ENCODE measurements at regions not wholly inside any gene's neighbourhood (a gene's known extent, or its start where the extent isn't known, plus 50 kb on each side); places are given as distances from the start of the nearest gene placed in this dataset.
"Not testable (repeated sequence)": the region's sequence is repeated elsewhere in the genome, so short reads cannot be mapped to it uniquely, and the experiment has no call there.

GRCh38 chr13:46498650-46499049 lies 54.3 kb upstream of the LRCH1 start:
- no peak overlapping the region for H2AFZ ChIP-seq (ENCODE audit: low read length)
- H3K9me3 ChIP-seq (ENCODE audit: low read length): no peaks in the 10 kb centered on the region
- no peak overlapping the region for H3K27ac ChIP-seq (ENCODE audit: low read length)
- H3K4me1 ChIP-seq (ENCODE audit: low read length): no peaks in the 10 kb centered on the region
- no peaks in the 10 kb centered on the region for H3K27me3 ChIP-seq (ENCODE audit: low read length)
- H3K4me2 ChIP-seq (ENCODE audit: low read depth, low read length, poor library complexity, severe bottlenecking): no peak overlapping the region
- no peak overlapping the region for H3K9ac ChIP-seq (ENCODE audit: low read length)
- H3K9me2 ChIP-seq (replicated peaks; ENCODE audit: insufficient read depth, low read length): no peaks in the 10 kb centered on the region
- H4K20me1 ChIP-seq (ENCODE audit: insufficient read depth, low read depth, low read length): no peaks in the 10 kb centered on the region
- DNase-seq: no peak
- no peak overlapping the region for H3K4me3 ChIP-seq (ENCODE audit: low read length)
- H3K36me3 ChIP-seq (ENCODE audit: insufficient read depth, low read length): no peaks in the 10 kb centered on the region
- no peaks in the 10 kb centered on the region for H3K79me2 ChIP-seq (ENCODE audit: low read length)

DNA sequence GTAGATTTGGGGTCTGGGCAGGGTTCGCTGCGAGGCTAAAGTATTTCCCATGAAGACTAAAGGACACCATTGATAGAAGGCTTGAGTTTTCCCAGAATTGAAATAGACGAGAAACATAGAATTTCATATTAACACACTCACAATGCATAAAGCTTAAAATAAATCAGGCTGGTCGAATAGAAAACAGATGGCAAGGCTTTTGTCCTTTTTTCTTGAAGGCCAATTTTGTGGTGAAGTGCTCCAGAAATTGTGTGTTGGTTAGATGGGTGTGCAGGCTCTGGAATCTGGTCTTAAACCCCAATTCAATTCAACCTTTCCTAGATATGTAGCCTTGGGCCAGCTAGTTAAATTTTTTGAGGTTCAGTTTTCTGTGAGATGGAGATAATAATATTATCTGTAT lies 56.9 kb upstream of the LRCH1 start:
- Histone ChIP-seq H3K36me3 (ENCODE audit: insufficient read depth, low read length) (no peaks in the 10 kb centered on the region), H2AFZ (ENCODE audit: low read length) (no peak overlapping the region), H3K27ac (ENCODE audit: low read length) (no peak overlapping the region), H3K4me2 (ENCODE audit: low read depth, low read length, poor library complexity, severe bottlenecking) (no peak overlapping the region), H3K4me1 (ENCODE audit: low read length) (no peaks in the 10 kb centered on the region), H4K20me1 (ENCODE audit: insufficient read depth, low read depth, low read length) (no peaks in the 10 kb centered on the region), H3K9ac (ENCODE audit: low read length) (no peak overlapping the region), H3K9me3 (ENCODE audit: low read length) (no peaks in the 10 kb centered on the region), H3K27me3 (ENCODE audit: low read length) (no peaks in the 10 kb centered on the region), H3K79me2 (ENCODE audit: low read length) (no peaks in the 10 kb centered on the region), H3K9me2 (replicated peaks; ENCODE audit: insufficient read depth, low read length) (no peaks in the 10 kb centered on the region), H3K4me3 (ENCODE audit: low read length) (no peak overlapping the region)
- no peak for DNase-seq

DNA sequence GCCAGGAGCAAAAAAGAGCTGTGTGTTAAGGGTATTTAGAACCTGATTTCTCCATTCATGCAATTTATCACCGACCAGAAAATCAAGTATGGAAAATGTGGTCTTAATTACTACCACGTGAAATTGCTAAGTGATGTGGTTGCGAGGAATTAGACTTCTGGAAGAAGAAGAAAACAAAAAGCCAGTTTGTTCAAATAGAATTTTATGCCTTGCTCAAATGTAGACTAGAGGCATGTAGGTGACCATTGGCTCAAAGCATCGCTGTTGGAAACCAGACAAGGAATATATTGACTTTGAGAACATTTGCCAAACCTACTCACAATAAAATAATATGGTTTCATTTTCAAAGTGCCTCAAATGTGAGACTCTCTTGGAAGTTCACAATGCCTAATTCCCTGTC lies 57.3 kb upstream of the LRCH1 start:
- H3K27ac ChIP-seq (ENCODE audit: low read length): no peak overlapping the region
- DNase-seq: no peak
- H3K9ac ChIP-seq (ENCODE audit: low read length): no peak overlapping the region
- no peaks in the 10 kb centered on the region for H3K27me3 ChIP-seq (ENCODE audit: low read length)
- H4K20me1 ChIP-seq (ENCODE audit: insufficient read depth, low read depth, low read length): no peaks in the 10 kb centered on the region
- H3K9me2 ChIP-seq (replicated peaks; ENCODE audit: insufficient read depth, low read length): no peaks in the 10 kb centered on the region
- no peaks in the 10 kb centered on the region for H3K79me2 ChIP-seq (ENCODE audit: low read length)
- no peak overlapping the region for H3K4me3 ChIP-seq (ENCODE audit: low read length)
- no peaks in the 10 kb centered on the region for H3K36me3 ChIP-seq (ENCODE audit: insufficient read depth, low read length)
- no peaks in the 10 kb centered on the region for H3K9me3 ChIP-seq (ENCODE audit: low read length)
- H2AFZ ChIP-seq (ENCODE audit: low read length): no peak overlapping the region
- no peak overlapping the region for H3K4me2 ChIP-seq (ENCODE audit: low read depth, low read length, poor library complexity, severe bottlenecking)
- H3K4me1 ChIP-seq (ENCODE audit: low read length): no peaks in the 10 kb centered on the region

- Histone ChIP-seq H3K9ac (ENCODE audit: low read length) (no peak overlapping the region), H3K27me3 (ENCODE audit: low read length) (no peaks in the 10 kb centered on the region), H3K9me3 (ENCODE audit: low read length) (no peaks in the 10 kb centered on the region), H3K27ac (ENCODE audit: low read length) (no peak overlapping the region), H3K79me2 (ENCODE audit: low read length) (no peaks in the 10 kb centered on the region), H4K20me1 (ENCODE audit: insufficient read depth, low read depth, low read length) (no peaks in the 10 kb centered on the region), H3K9me2 (replicated peaks; ENCODE audit: insufficient read depth, low read length) (no peaks in the 10 kb centered on the region), H3K4me3 (ENCODE audit: low read length) (no peak overlapping the region), H3K36me3 (ENCODE audit: insufficient read depth, low read length) (no peaks in the 10 kb centered on the region), H3K4me1 (ENCODE audit: low read length) (no peaks in the 10 kb centered on the region), H3K4me2 (ENCODE audit: low read depth, low read length, poor library complexity, severe bottlenecking) (no peak overlapping the region), H2AFZ (ENCODE audit: low read length) (no peak overlapping the region)
- DNase-seq: no peak
Observed at GRCh38 chr13:46495066-46495465, 57.9 kb upstream of the LRCH1 start.

GRCh38 chr13:46492946-46493345 lies 60.0 kb upstream of the LRCH1 start:
- peak; percentile 65 for DNase-seq
- Histone ChIP-seq H3K9ac (ENCODE audit: low read length) (no peak overlapping the region), H2AFZ (ENCODE audit: low read length) (no peak overlapping the region), H3K27me3 (ENCODE audit: low read length) (0 out of 2 replicates have a peak, but pooled peaks cover 3% of the 10 kb centered on the region), H4K20me1 (ENCODE audit: insufficient read depth, low read depth, low read length) (no peaks in the 10 kb centered on the region), H3K4me1 (ENCODE audit: low read length) (no peaks in the 10 kb centered on the region), H3K79me2 (ENCODE audit: low read length) (no peaks in the 10 kb centered on the region), H3K36me3 (ENCODE audit: insufficient read depth, low read length) (no peaks in the 10 kb centered on the region), H3K9me3 (ENCODE audit: low read length) (no peaks in the 10 kb centered on the region), H3K4me2 (ENCODE audit: low read depth, low read length, poor library complexity, severe bottlenecking) (no peak overlapping the region), H3K9me2 (replicated peaks; ENCODE audit: insufficient read depth, low read length) (no peaks in the 10 kb centered on the region), H3K27ac (ENCODE audit: low read length) (no peak overlapping the region), H3K4me3 (ENCODE audit: low read length) (no peak overlapping the region)

- 0 out of 2 replicates have a peak, but pooled peaks cover 3% of the 10 kb centered on the region for H3K27me3 ChIP-seq (ENCODE audit: low read length)
- H2AFZ ChIP-seq (ENCODE audit: low read length): no peak overlapping the region
- no peaks in the 10 kb centered on the region for H4K20me1 ChIP-seq (ENCODE audit: insufficient read depth, low read depth, low read length)
- H3K36me3 ChIP-seq (ENCODE audit: insufficient read depth, low read length): no peaks in the 10 kb centered on the region
- no peak overlapping the region for H3K9ac ChIP-seq (ENCODE audit: low read length)
- no peak overlapping the region for H3K4me3 ChIP-seq (ENCODE audit: low read length)
- H3K9me3 ChIP-seq (ENCODE audit: low read length): 0 out of 2 replicates have a peak, but pooled peaks cover under 1% of the 10 kb centered on the region
- H3K4me1 ChIP-seq (ENCODE audit: low read length): no peaks in the 10 kb centered on the region
- H3K9me2 ChIP-seq (replicated peaks; ENCODE audit: insufficient read depth, low read length): no peaks in the 10 kb centered on the region
- no peaks in the 10 kb centered on the region for H3K79me2 ChIP-seq (ENCODE audit: low read length)
- no peak overlapping the region for H3K27ac ChIP-seq (ENCODE audit: low read length)
- DNase-seq: no peak
- H3K4me2 ChIP-seq (ENCODE audit: low read depth, low read length, poor library complexity, severe bottlenecking): no peak overlapping the region
Observed at GRCh38 chr13:46491641-46492040, 61.3 kb upstream of the LRCH1 start.

GRCh38 chr13:46490713-46491112 lies 62.3 kb upstream of the LRCH1 start:
- not testable (repeated sequence) for H3K79me2 ChIP-seq (ENCODE audit: low read length); H3K36me3 ChIP-seq (ENCODE audit: insufficient read depth, low read length); H3K4me2 ChIP-seq (ENCODE audit: low read depth, low read length, poor library complexity, severe bottlenecking); H3K9me2 ChIP-seq (replicated peaks; ENCODE audit: insufficient read depth, low read length); DNase-seq; H3K9ac ChIP-seq (ENCODE audit: low read length); H2AFZ ChIP-seq (ENCODE audit: low read length); H4K20me1 ChIP-seq (ENCODE audit: insufficient read depth, low read depth, low read length); H3K27me3 ChIP-seq (ENCODE audit: low read length); H3K4me3 ChIP-seq (ENCODE audit: low read length); H3K9me3 ChIP-seq (ENCODE audit: low read length); H3K4me1 ChIP-seq (ENCODE audit: low read length); H3K27ac ChIP-seq (ENCODE audit: low read length)

DNA sequence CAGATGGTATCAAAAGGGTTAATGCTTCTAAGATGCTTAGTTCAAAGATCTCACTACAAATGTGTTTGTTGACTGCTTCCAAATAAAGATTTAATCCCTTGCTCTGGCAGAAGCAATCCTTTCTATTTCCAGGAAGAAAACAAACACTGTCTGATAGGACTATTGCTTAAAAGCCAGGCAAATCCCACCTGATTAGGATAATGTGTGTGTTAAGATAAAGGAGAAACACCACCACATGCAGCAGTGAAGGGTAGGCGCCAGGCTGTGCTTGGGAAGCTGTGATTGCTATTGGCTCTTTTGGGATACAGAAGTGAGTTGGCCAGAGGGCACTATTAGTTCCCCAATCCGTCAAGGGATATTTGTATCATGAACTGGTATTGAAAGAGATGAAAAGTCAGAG lies 62.8 kb upstream of the LRCH1 start:
- Histone ChIP-seq H3K27me3 (ENCODE audit: low read length) (0 out of 2 replicates have a peak, but pooled peaks cover 3% of the 10 kb centered on the region), H3K9ac (ENCODE audit: low read length) (no peak overlapping the region), H2AFZ (ENCODE audit: low read length) (no peak overlapping the region), H3K9me3 (ENCODE audit: low read length) (peaks cover 6% of the 10 kb centered on the region; the same call in 1 of the 2 replicates), H3K4me1 (ENCODE audit: low read length) (no peaks in the 10 kb centered on the region), H3K36me3 (ENCODE audit: insufficient read depth, low read length) (no peaks in the 10 kb centered on the region), H3K4me2 (ENCODE audit: low read depth, low read length, poor library complexity, severe bottlenecking) (no peak overlapping the region), H3K79me2 (ENCODE audit: low read length) (no peaks in the 10 kb centered on the region), H3K27ac (ENCODE audit: low read length) (no peak overlapping the region), H4K20me1 (ENCODE audit: insufficient read depth, low read depth, low read length) (no peaks in the 10 kb centered on the region), H3K4me3 (ENCODE audit: low read length) (no peak overlapping the region), H3K9me2 (replicated peaks; ENCODE audit: insufficient read depth, low read length) (no peaks in the 10 kb centered on the region)
- no peak for DNase-seq

GRCh38 chr13:46489586-46490023 lies 63.4 kb upstream of the LRCH1 start:
- H3K36me3 ChIP-seq (ENCODE audit: insufficient read depth, low read length): no peaks in the 10 kb centered on the region
- no peak for DNase-seq
- H2AFZ ChIP-seq (ENCODE audit: low read length): no peak overlapping the region
- H3K9me2 ChIP-seq (replicated peaks; ENCODE audit: insufficient read depth, low read length): no peaks in the 10 kb centered on the region
- no peaks in the 10 kb centered on the region for H3K79me2 ChIP-seq (ENCODE audit: low read length)
- H3K4me3 ChIP-seq (ENCODE audit: low read length): no peak overlapping the region
- H3K4me2 ChIP-seq (ENCODE audit: low read depth, low read length, poor library complexity, severe bottlenecking): no peak overlapping the region
- no peak overlapping the region for H3K27ac ChIP-seq (ENCODE audit: low read length)
- H3K4me1 ChIP-seq (ENCODE audit: low read length): no peaks in the 10 kb centered on the region
- H3K27me3 ChIP-seq (ENCODE audit: low read length): 0 out of 2 replicates have a peak, but pooled peaks cover 3% of the 10 kb centered on the region
- H4K20me1 ChIP-seq (ENCODE audit: insufficient read depth, low read depth, low read length): no peaks in the 10 kb centered on the region
- no peak overlapping the region for H3K9ac ChIP-seq (ENCODE audit: low read length)
- peaks cover 9% of the 10 kb centered on the region; the same call in 1 of the 2 replicates for H3K9me3 ChIP-seq (ENCODE audit: low read length)

All from Karpas-422 (cell line).